Fibroblast of the aortic adventitia (primary cell): ENCODE measurements at regions not wholly inside any gene's neighbourhood (a gene's known extent, or its start where the extent isn't known, plus 50 kb on each side); places are given as distances from the start of the nearest gene placed in this dataset.

ENCODE experiments used
- DNase-seq: peaks from one replicate; pipeline ENCODE4 v3.0.0-alpha.2; 2010; ENCODE audit warnings: low read depth
- H3K4me3 ChIP-seq: 2 replicates; pipeline ENCODE4 v1.5.1; 2011; ENCODE audit warnings: low read depth, mild to moderate bottlenecking, control low read depth, low read length, moderate library complexity
- CTCF ChIP-seq: IDR thresholded peaks from 2 replicates; pipeline ENCODE4 v1.5.1; 2011; ENCODE audit warnings: mild to moderate bottlenecking, low read length, control low read depth, inconsistent platforms; ENCODE audit not compliant: insufficient read depth

- no peak overlapping the region for H3K4me3 ChIP-seq
- DNase-seq, result no peak
- TF ChIP-seq CTCF, result no peak
These were observed 162.2 kb downstream of the AHR start for GRCh38 chr7:17460665-17461064.

GRCh38 chr7:17462131-17462631 is 163.7 kb downstream of the AHR start:
- DNase-seq, result no peak

GRCh38 chr7:17463511-17464085 is 165.1 kb downstream of the AHR start:
- no peak overlapping the region for H3K4me3 ChIP-seq
- no peak for TF ChIP-seq CTCF
- no peak for DNase-seq

More at GRCh38 chr7:17462131-17462631, 163.7 kb downstream of the AHR start:
- TF ChIP-seq CTCF, result no peak
- H3K4me3 ChIP-seq, result no peak overlapping the region

- TF ChIP-seq CTCF, result no peak
- H3K4me3 ChIP-seq, result no peak overlapping the region
- no peak for DNase-seq
These were observed 167.8 kb downstream of the AHR start for GRCh38 chr7:17466216-17466615.

GRCh38 chr7:17467386-17467945 is 169.0 kb downstream of the AHR start:
- no peak for DNase-seq
- no peak for TF ChIP-seq CTCF

GRCh38 chr7:17471325-17471724 is 172.9 kb downstream of the AHR start:
- no peak for DNase-seq
- no peak overlapping the region for H3K4me3 ChIP-seq
- TF ChIP-seq CTCF, result no peak

More at GRCh38 chr7:17467386-17467945, 169.0 kb downstream of the AHR start:
- H3K4me3 ChIP-seq, result no peak overlapping the region
